ENCODE measurements at regions not wholly inside any gene's neighbourhood (a gene's known extent, or its start where the extent isn't known, plus 50 kb on each side); places are given as distances from the start of the nearest gene placed in this dataset.
"Not testable (repeated sequence)": the region's sequence is repeated elsewhere in the genome, so short reads cannot be mapped to it uniquely, and the experiment has no call there.

- no peak for DNase-seq
These were observed 86.6 kb downstream of the C5orf15 start for GRCh38 chr5:133881576-133882388.

GRCh38 chr5:133878236-133878555, 90.2 kb downstream of the C5orf15 start:
- no peak for DNase-seq

GRCh38 chr5:133877351-133878235, 90.8 kb downstream of the C5orf15 start:
- no peak for DNase-seq

- DNase-seq: no peak
These were observed 92.2 kb downstream of the C5orf15 start for GRCh38 chr5:133876266-133876665.

- no peak for DNase-seq
These were observed 93.2 kb downstream of the C5orf15 start for GRCh38 chr5:133875179-133875578.

- no peak for DNase-seq
These were observed 95.0 kb downstream of the C5orf15 start for GRCh38 chr5:133873449-133873848.

- DNase-seq: no peak
These were observed 97.8 kb downstream of the C5orf15 start for GRCh38 chr5:133870661-133871060.

GRCh38 chr5:133869519-133870335, 98.7 kb downstream of the C5orf15 start:
- DNase-seq: peak; percentile 31

GRCh38 chr5:133868946-133869518, 99.4 kb downstream of the C5orf15 start:
- peak; percentile 85 for DNase-seq

GRCh38 chr5:133867851-133868545, 100.4 kb downstream of the C5orf15 start:
- DNase-seq: no peak

- no peak for DNase-seq
These were observed 101.1 kb downstream of the C5orf15 start for GRCh38 chr5:133867341-133867740.

- DNase-seq: no peak
These were observed 101.6 kb downstream of the C5orf15 start for GRCh38 chr5:133866903-133867245.

- DNase-seq: no peak
These were observed 102.1 kb downstream of the C5orf15 start for GRCh38 chr5:133866160-133866902.

- no peak for DNase-seq
These were observed 103.3 kb downstream of the C5orf15 start for GRCh38 chr5:133865113-133865512.

GRCh38 chr5:133864711-133865110, 103.7 kb downstream of the C5orf15 start:
- no peak for DNase-seq

- no peak for DNase-seq
These were observed 104.4 kb downstream of the C5orf15 start for GRCh38 chr5:133863857-133864585.

GRCh38 chr5:133861161-133861737, 107.2 kb downstream of the C5orf15 start:
- no peak for DNase-seq

GRCh38 chr5:133859073-133859472, 109.4 kb downstream of the C5orf15 start:
- no peak for DNase-seq

- DNase-seq: not testable (repeated sequence)
These were observed 110.7 kb downstream of the C5orf15 start for GRCh38 chr5:133857595-133858313.

GRCh38 chr5:133854554-133854953, 113.9 kb downstream of the C5orf15 start:
- no peak for DNase-seq

Measured in femur (tissue), 1 donor.